ENCODE measurements at regions not wholly inside any gene's neighbourhood (a gene's known extent, or its start where the extent isn't known, plus 50 kb on each side); places are given as distances from the start of the nearest gene placed in this dataset.

DNA sequence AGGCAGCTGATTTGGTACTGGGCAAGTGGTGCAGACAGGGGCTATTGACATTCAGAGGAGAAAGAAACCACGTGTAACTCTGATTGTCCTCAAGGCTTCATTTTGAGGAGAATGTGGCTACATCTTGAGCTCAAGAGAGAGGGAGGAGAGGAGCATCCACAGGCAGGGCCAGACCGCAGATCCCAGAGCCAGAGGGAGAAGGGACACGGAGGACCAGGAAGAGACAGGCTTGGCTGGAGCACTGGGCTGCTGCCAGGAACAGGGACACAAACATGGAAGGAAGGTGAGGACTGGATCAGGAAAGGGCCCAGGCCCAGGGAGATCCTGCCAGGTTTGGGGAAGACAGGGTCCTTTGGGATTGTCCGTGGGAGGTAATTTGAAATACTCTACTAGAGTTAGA, 158.3 kb downstream of the GPAM start:
- Histone ChIP-seq H4K20me1 (ENCODE audit: insufficient read depth) (no peaks in the 10 kb centered on the region), H3K36me3 (ENCODE audit: low read depth) (no peaks in the 10 kb centered on the region), H3K4me1 (replicated peaks; ENCODE audit: insufficient read depth) (no peaks in the 10 kb centered on the region), H3K4me3 (no peak overlapping the region), H3K4me2 (no peak overlapping the region), H3K79me2 (ENCODE audit: low read depth) (no peaks in the 10 kb centered on the region), H3F3A (ENCODE audit: insufficient read depth, low read depth) (no peaks in the 10 kb centered on the region), H3K9me2 (ENCODE audit: insufficient read depth) (no peaks in the 10 kb centered on the region), H2AFZ (no peak overlapping the region), H3K9me3 (ENCODE audit: insufficient read depth, low read depth) (no peaks in the 10 kb centered on the region), H3K27me3 (ENCODE audit: insufficient read depth, low read depth) (no peaks in the 10 kb centered on the region), H3K27ac (no peak overlapping the region)
- BruUV-seq (replicated peaks), result no TSS peak
- no peak for TF ChIP-seq CTCF (conservative IDR thresholded peaks at IDR 0.05)
- no peak for TF ChIP-seq EZH2 (IDR thresholded peaks at IDR 0.05; ENCODE audit: low read depth)
- CTCF ChIA-PET, result no interaction called here
- POLR2A ChIA-PET (ENCODE audit: unreplicated experiment), result no interaction called here
- no peak for DNase-seq
- intact Hi-C loops (cut with micrococcal nuclease; ENCODE audit: unreplicated experiment), result no loop called here

DNA sequence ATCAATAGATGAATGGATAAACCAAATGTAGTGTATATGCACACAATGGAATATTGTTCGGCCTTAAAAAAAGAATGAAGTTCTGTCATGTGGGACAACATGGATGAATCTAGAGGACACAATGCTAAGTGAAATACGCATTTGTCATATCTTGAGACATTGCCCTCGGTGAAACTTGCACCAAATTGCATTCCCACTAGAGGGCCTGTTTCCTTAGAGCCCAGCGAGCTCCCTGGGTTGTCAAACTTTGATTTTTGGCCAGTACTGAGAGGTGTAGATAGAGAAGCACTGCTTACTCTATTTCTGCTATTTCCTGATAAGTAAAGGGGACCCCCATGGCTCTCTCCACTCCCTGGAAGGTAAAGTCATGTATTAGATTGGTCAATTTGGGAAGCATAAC, 157.1 kb downstream of the GPAM start:
- H3K9me3 ChIP-seq (ENCODE audit: insufficient read depth, low read depth), result no peaks in the 10 kb centered on the region
- ChIA-PET CTCF (no interaction called here), POLR2A (ENCODE audit: unreplicated experiment) (no interaction called here)
- H3K4me2 ChIP-seq, result no peak overlapping the region
- H3K36me3 ChIP-seq (ENCODE audit: low read depth), result no peaks in the 10 kb centered on the region
- DNase-seq, result no peak
- BruUV-seq (replicated peaks), result no TSS peak
- H3K27ac ChIP-seq, result no peak overlapping the region
- H3K4me1 ChIP-seq (replicated peaks; ENCODE audit: insufficient read depth), result no peaks in the 10 kb centered on the region
- H2AFZ ChIP-seq, result no peak overlapping the region
- TF ChIP-seq CTCF (conservative IDR thresholded peaks at IDR 0.05), result peak; percentile 32; the same call in 1 of the 2 replicates
- no peak for TF ChIP-seq EZH2 (IDR thresholded peaks at IDR 0.05; ENCODE audit: low read depth)
- no peaks in the 10 kb centered on the region for H3F3A ChIP-seq (ENCODE audit: insufficient read depth, low read depth)
- H4K20me1 ChIP-seq (ENCODE audit: insufficient read depth), result no peaks in the 10 kb centered on the region
- H3K27me3 ChIP-seq (ENCODE audit: insufficient read depth, low read depth), result no peaks in the 10 kb centered on the region
- intact Hi-C loops (cut with micrococcal nuclease; ENCODE audit: unreplicated experiment), result no loop called here
- no peaks in the 10 kb centered on the region for H3K79me2 ChIP-seq (ENCODE audit: low read depth)
- no peak overlapping the region for H3K4me3 ChIP-seq
- no peaks in the 10 kb centered on the region for H3K9me2 ChIP-seq (ENCODE audit: insufficient read depth)

DNA sequence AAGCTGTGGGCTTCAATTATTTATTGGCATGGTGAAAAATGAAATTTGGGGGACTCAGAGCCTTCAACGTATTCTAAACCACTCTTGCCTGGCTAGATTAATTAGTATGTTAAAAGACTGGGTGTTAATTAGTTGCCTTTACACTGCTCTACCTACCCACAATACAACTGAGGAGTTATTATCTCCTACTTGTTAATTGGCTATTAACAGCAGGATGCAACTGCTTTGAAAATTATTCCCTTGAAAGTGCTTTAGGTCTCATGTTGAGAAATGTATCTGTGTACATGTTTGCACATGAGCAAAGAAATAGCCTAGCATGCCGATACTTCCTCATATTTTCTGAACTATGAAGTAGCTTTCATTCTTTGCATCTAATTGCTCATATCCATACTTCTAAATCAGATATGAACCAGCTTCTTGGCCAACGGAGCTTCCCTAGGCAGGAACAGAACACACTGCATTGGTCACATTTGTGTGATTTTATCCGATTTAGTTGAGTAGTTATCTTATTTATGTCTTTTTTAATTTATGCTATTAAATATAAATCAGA, 155.8 kb downstream of the GPAM start:
- TF ChIP-seq EZH2 (IDR thresholded peaks at IDR 0.05; ENCODE audit: low read depth), result no peak
- TF ChIP-seq CTCF (conservative IDR thresholded peaks at IDR 0.05), result no peak
- Histone ChIP-seq H3K4me3 (no peak overlapping the region), H2AFZ (no peak overlapping the region), H3K27ac (no peak overlapping the region), H3K36me3 (ENCODE audit: low read depth) (no peaks in the 10 kb centered on the region), H3K9me2 (ENCODE audit: insufficient read depth) (no peaks in the 10 kb centered on the region), H3K27me3 (ENCODE audit: insufficient read depth, low read depth) (no peaks in the 10 kb centered on the region), H3F3A (ENCODE audit: insufficient read depth, low read depth) (no peaks in the 10 kb centered on the region), H3K4me2 (no peak overlapping the region), H3K4me1 (replicated peaks; ENCODE audit: insufficient read depth) (no peaks in the 10 kb centered on the region), H3K9me3 (ENCODE audit: insufficient read depth, low read depth) (no peaks in the 10 kb centered on the region), H3K79me2 (ENCODE audit: low read depth) (no peaks in the 10 kb centered on the region), H4K20me1 (ENCODE audit: insufficient read depth) (no peaks in the 10 kb centered on the region)
- intact Hi-C loops (cut with micrococcal nuclease; ENCODE audit: unreplicated experiment), result no loop called here
- CTCF ChIA-PET, result no interaction called here
- BruUV-seq (replicated peaks), result no TSS peak
- no peak for DNase-seq
- POLR2A ChIA-PET (ENCODE audit: unreplicated experiment), result no interaction called here
